ENCODE measurements at regions not wholly inside any gene's neighbourhood (a gene's known extent, or its start where the extent isn't known, plus 50 kb on each side); places are given as distances from the start of the nearest gene placed in this dataset.

DNA sequence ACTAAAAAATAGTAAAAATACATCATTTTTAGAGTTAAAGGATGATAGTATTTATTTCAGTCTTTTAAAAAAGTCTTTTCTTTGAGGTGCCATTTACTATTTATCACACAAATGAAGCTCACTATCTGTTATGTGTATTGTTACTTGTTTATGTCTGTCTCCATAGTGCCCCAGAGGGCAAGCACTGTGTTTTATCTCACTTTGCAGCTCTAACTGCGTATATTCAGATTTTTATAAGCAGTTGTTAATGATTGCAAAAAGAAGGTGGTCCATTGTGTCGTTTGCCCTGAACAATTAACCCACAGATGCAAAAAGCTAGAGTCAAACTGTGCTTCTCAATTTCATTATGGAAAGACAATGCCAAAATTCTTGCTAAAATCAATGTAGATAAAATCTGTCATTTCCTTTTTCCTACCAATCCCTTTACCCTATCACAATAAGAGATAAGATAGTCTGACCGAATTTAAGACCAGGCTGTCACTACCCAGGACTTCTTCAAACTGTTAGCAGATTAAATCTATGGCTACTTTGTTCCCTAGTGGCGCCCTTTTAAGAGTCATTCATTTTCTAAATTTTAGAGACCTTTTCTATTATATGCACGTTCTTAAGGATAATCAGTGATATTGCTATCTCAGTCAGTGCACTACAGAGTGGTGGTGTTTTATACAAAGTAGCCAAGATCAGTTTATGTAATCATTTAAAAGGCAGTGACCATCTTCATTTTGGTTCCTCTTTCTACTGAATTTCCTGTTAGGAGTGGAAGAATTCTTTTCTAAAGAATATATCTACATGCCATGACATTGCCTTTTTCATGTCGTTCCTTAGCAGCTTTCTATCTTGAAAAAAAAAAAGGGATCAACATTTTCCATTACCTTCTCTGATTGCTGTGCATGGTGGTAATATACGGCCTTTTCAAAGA, 133.1 kb upstream of the PRDM1 start:
- no peak for TF ChIP-seq ZNF837 (tag by site-specific recombination; IDR thresholded peaks at IDR 0.05)
- TF ChIP-seq, protein P1, sequence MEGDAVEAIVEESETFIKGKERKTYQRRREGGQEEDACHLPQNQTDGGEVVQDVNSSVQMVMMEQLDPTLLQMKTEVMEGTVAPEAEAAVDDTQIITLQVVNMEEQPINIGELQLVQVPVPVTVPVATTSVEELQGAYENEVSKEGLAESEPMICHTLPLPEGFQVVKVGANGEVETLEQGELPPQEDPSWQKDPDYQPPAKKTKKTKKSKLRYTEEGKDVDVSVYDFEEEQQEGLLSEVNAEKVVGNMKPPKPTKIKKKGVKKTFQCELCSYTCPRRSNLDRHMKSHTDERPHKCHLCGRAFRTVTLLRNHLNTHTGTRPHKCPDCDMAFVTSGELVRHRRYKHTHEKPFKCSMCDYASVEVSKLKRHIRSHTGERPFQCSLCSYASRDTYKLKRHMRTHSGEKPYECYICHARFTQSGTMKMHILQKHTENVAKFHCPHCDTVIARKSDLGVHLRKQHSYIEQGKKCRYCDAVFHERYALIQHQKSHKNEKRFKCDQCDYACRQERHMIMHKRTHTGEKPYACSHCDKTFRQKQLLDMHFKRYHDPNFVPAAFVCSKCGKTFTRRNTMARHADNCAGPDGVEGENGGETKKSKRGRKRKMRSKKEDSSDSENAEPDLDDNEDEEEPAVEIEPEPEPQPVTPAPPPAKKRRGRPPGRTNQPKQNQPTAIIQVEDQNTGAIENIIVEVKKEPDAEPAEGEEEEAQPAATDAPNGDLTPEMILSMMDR (tag by site-specific recombination; IDR thresholded peaks at IDR 0.05) = no peak
- no peak for TF ChIP-seq GFI1B (tag by site-specific recombination; IDR thresholded peaks at IDR 0.05)
- TF ChIP-seq HOXA7 (CRISPR knock-in tag; IDR thresholded peaks at IDR 0.05; ENCODE audit: borderline replicate concordance) = no peak
- TF ChIP-seq, protein P2, sequence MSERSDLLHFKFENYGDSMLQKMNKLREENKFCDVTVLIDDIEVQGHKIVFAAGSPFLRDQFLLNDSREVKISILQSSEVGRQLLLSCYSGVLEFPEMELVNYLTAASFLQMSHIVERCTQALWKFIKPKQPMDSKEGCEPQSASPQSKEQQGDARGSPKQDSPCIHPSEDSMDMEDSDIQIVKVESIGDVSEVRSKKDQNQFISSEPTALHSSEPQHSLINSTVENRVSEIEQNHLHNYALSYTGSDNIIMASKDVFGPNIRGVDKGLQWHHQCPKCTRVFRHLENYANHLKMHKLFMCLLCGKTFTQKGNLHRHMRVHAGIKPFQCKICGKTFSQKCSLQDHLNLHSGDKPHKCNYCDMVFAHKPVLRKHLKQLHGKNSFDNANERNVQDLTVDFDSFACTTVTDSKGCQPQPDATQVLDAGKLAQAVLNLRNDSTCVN (tag by site-specific recombination; optimal IDR thresholded peaks at IDR 0.05) = no peak
- TF ChIP-seq TCF7L2 (IDR thresholded peaks at IDR 0.05; ENCODE audit: borderline replicate concordance, low read depth, low read length) = no peak
- no peak for TF ChIP-seq ZNF677 (tag by site-specific recombination; IDR thresholded peaks at IDR 0.05)
- TF ChIP-seq YY1 (tag by site-specific recombination; IDR thresholded peaks at IDR 0.05) = no peak
